ENCODE measurements at regions not wholly inside any gene's neighbourhood (a gene's known extent, or its start where the extent isn't known, plus 50 kb on each side); places are given as distances from the start of the nearest gene placed in this dataset.

DNA sequence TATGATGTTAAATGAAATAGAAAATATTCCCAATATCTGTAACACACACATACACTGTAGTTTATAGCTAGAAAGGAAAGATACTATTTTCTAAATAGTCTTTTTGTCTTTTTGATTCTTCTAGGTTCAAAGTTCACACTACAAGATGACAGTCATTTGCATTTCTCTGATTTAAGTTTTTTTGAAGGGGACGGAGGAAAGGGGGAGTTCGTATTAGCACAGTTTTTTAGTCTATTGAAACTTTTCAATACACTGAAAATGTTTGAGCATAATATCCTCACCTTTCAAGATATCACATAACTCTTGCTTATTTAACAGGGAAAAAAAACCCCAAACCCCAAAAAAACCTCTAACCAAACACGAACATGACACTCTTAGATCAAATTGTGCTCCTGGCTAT is 68.1 kb downstream of the BMP2 start:
- TF ChIP-seq, protein P1, sequence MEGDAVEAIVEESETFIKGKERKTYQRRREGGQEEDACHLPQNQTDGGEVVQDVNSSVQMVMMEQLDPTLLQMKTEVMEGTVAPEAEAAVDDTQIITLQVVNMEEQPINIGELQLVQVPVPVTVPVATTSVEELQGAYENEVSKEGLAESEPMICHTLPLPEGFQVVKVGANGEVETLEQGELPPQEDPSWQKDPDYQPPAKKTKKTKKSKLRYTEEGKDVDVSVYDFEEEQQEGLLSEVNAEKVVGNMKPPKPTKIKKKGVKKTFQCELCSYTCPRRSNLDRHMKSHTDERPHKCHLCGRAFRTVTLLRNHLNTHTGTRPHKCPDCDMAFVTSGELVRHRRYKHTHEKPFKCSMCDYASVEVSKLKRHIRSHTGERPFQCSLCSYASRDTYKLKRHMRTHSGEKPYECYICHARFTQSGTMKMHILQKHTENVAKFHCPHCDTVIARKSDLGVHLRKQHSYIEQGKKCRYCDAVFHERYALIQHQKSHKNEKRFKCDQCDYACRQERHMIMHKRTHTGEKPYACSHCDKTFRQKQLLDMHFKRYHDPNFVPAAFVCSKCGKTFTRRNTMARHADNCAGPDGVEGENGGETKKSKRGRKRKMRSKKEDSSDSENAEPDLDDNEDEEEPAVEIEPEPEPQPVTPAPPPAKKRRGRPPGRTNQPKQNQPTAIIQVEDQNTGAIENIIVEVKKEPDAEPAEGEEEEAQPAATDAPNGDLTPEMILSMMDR (conservative IDR thresholded peaks at IDR 0.05; ENCODE audit: low read depth in 2 of 2): no peak
- TF ChIP-seq POLR2AphosphoS5 (IDR thresholded peaks at IDR 0.05; ENCODE audit: low read depth) (no peak), EZH2 (IDR thresholded peaks at IDR 0.05; ENCODE audit: low read depth, unreplicated experiment) (no peak), STAT1 (IDR thresholded peaks at IDR 0.05; ENCODE audit: unreplicated experiment) (no peak), ZNF331 (CRISPR knock-in tag; IDR thresholded peaks at IDR 0.05; ENCODE audit: low read depth) (no peak)
- TF ChIP-seq, protein P2, sequence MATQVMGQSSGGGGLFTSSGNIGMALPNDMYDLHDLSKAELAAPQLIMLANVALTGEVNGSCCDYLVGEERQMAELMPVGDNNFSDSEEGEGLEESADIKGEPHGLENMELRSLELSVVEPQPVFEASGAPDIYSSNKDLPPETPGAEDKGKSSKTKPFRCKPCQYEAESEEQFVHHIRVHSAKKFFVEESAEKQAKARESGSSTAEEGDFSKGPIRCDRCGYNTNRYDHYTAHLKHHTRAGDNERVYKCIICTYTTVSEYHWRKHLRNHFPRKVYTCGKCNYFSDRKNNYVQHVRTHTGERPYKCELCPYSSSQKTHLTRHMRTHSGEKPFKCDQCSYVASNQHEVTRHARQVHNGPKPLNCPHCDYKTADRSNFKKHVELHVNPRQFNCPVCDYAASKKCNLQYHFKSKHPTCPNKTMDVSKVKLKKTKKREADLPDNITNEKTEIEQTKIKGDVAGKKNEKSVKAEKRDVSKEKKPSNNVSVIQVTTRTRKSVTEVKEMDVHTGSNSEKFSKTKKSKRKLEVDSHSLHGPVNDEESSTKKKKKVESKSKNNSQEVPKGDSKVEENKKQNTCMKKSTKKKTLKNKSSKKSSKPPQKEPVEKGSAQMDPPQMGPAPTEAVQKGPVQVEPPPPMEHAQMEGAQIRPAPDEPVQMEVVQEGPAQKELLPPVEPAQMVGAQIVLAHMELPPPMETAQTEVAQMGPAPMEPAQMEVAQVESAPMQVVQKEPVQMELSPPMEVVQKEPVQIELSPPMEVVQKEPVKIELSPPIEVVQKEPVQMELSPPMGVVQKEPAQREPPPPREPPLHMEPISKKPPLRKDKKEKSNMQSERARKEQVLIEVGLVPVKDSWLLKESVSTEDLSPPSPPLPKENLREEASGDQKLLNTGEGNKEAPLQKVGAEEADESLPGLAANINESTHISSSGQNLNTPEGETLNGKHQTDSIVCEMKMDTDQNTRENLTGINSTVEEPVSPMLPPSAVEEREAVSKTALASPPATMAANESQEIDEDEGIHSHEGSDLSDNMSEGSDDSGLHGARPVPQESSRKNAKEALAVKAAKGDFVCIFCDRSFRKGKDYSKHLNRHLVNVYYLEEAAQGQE (IDR thresholded peaks at IDR 0.05; ENCODE audit: unreplicated experiment): no peak
- TF ChIP-seq, protein P3, sequence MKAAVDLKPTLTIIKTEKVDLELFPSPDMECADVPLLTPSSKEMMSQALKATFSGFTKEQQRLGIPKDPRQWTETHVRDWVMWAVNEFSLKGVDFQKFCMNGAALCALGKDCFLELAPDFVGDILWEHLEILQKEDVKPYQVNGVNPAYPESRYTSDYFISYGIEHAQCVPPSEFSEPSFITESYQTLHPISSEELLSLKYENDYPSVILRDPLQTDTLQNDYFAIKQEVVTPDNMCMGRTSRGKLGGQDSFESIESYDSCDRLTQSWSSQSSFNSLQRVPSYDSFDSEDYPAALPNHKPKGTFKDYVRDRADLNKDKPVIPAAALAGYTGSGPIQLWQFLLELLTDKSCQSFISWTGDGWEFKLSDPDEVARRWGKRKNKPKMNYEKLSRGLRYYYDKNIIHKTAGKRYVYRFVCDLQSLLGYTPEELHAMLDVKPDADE (IDR thresholded peaks at IDR 0.05): no peak

Data from GM23338 (cell line).